Ovary (tissue), 7 donors: ENCODE measurements at regions not wholly inside any gene's neighbourhood (a gene's known extent, or its start where the extent isn't known, plus 50 kb on each side); places are given as distances from the start of the nearest gene placed in this dataset.

Experiments
- DNase-seq, 5 donors: peaks; one replicate each; pipeline ENCODE4 v3.0.0-alpha.2; 2019 to 2020
- H3K27ac ChIP-seq, 2 donors: fragments of 200-600 bp; one replicate each; pipeline versions ENCODE4 v1.5.1 to v1.8.0; 2019 to 2022
- H3K27me3 ChIP-seq: fragments of 200-600 bp; one replicate; pipeline ENCODE4 v1.8.0; 2022
- H3K36me3 ChIP-seq: fragments of 200-600 bp; sonication (generic); one replicate; pipeline ENCODE4 v1.5.1; 2019
- H3K4me1 ChIP-seq: one replicate; pipeline ENCODE4 v1.8.1; 2013; ENCODE audit warnings: mild to moderate bottlenecking, moderate library complexity; ENCODE audit not compliant: insufficient read depth
- H3K4me3 ChIP-seq: fragments of 200-600 bp; sonication (generic); one replicate; pipeline ENCODE4 v1.5.1; 2017
- H3K9me3 ChIP-seq, 2 donors: fragments of 200-600 bp in 1 of 2; sonication (generic) in 1 of 2; one replicate each; pipeline versions ENCODE4 v1.5.1 to v1.8.1; 2013 to 2019; ENCODE audit warnings: mild to moderate bottlenecking in 1 of 2, moderate library complexity in 1 of 2
- CTCF ChIP-seq, 3 donors: fragments of 450-650 bp in 2 of 3; fragments of 200-600 bp in 1 of 3; IDR thresholded peaks; one replicate each; pipeline versions ENCODE4 v1.5.1 to v1.8.0; 2016 to 2022; ENCODE audit warnings: antibody characterized with exemption in 3 of 3, mild to moderate bottlenecking in 1 of 3
- EP300 ChIP-seq: sonication (generic); formaldehyde crosslinking; IDR thresholded peaks from one replicate; pipeline ENCODE4 v1.6.1; 2017; ENCODE audit warnings: antibody characterized with exemption
- POLR2A ChIP-seq: fragments of 450-650 bp; IDR thresholded peaks from one replicate; pipeline ENCODE4 v1.6.1; 2017; ENCODE audit warnings: antibody characterized with exemption, mild to moderate bottlenecking, moderate library complexity
- WGBS, 3 donors: extraction: QIAGEN DNeasy Blood & Tissue Kit in 1 of 3; methylation state at CpG; one replicate each; pipeline versions ENCODE4 v1.1.5 to v1.1.7; 2013 to 2017; 5-methylcytosine and 5-hydroxymethylcytosine counted together
- intact Hi-C, 4 donors: fragments of 100-400 bp; cut with DNase I; formaldehyde crosslinking; loops; one replicate each; pipeline versions ENCODE4 v1.11.0 to v1.15.1; 2022 to 2023
- donor health status: DM: no; HTN: no; CAD: no; lungs with moderate emphysema.
- donor health status: DM: no; HTN: no; CAD: no.
- donor health status: Bipolar disorder and iron deficiency.
- donor health status: DM: no; HTN: no; CAD: no.
- donor health status: DM: yes; HTN: yes; CAD: no.

- H3K4me1 ChIP-seq = no peaks in the 10 kb centered on the region
- intact Hi-C loops = no loop called here
- whole genome bisulfite sequencing, 3 donors = 89 to 93% (median 91%) methylated on average over 3 of the region's 3 CpGs
- TF ChIP-seq CTCF (IDR thresholded peaks at IDR 0.05) (no peak), EP300 (no peak), POLR2A (no peak)
- H3K9me3 ChIP-seq = no peaks in the 10 kb centered on the region
- no peak overlapping the region for H3K27ac ChIP-seq
- no peak overlapping the region for H3K4me3 ChIP-seq
- no peak for DNase-seq
- H3K36me3 ChIP-seq = no peaks in the 10 kb centered on the region
- no peaks in the 10 kb centered on the region for H3K27me3 ChIP-seq
These were observed 605.8 kb downstream of the EPHA3 start for GRCh38 chr3:89713196-89713595.

GRCh38 chr3:89714237-89714636 lies 606.8 kb downstream of the EPHA3 start:
- no peak overlapping the region for H3K4me3 ChIP-seq
- no peaks in the 10 kb centered on the region for H3K27me3 ChIP-seq
- no peaks in the 10 kb centered on the region for H3K9me3 ChIP-seq
- TF ChIP-seq POLR2A (no peak), CTCF (IDR thresholded peaks at IDR 0.05) (no peak), EP300 (no peak)
- H3K4me1 ChIP-seq = no peaks in the 10 kb centered on the region
- no peak for DNase-seq
- no peaks in the 10 kb centered on the region for H3K36me3 ChIP-seq
- 34 to 50% (median 48%) methylated on average over 1 of the region's 1 CpG for WGBS, 3 donors
- intact Hi-C loops = no loop called here
- no peak overlapping the region for H3K27ac ChIP-seq

GRCh38 chr3:89740080-89740880 lies 632.9 kb downstream of the EPHA3 start:
- Histone ChIP-seq H3K27me3 (peaks cover 5% of the 10 kb centered on the region), H3K4me1 (no peaks in the 10 kb centered on the region), H3K27ac (no peak overlapping the region), H3K4me3 (no peak overlapping the region), H3K36me3 (no peaks in the 10 kb centered on the region), H3K9me3 (no peaks in the 10 kb centered on the region)
- WGBS, 3 donors = 22 to 38% (median 35%) methylated on average over 1 of the region's 1 CpG
- TF ChIP-seq POLR2A (no peak), CTCF (IDR thresholded peaks at IDR 0.05) (no peak), EP300 (no peak)
- intact Hi-C loops = no loop called here
- DNase-seq = no peak

- TF ChIP-seq POLR2A (no peak), EP300 (no peak), CTCF (IDR thresholded peaks at IDR 0.05) (no peak)
- Histone ChIP-seq H3K27me3 (peaks cover under 1% of the 10 kb centered on the region), H3K36me3 (no peaks in the 10 kb centered on the region), H3K4me3 (no peak overlapping the region), H3K9me3 (no peaks in the 10 kb centered on the region), H3K4me1 (no peaks in the 10 kb centered on the region), H3K27ac (no peak overlapping the region)
- intact Hi-C loops = no loop called here
- DNase-seq = no peak
These were observed 633.4 kb downstream of the EPHA3 start for GRCh38 chr3:89740881-89741177.
